ENCODE measurements at regions not wholly inside any gene's neighbourhood (a gene's known extent, or its start where the extent isn't known, plus 50 kb on each side); places are given as distances from the start of the nearest gene placed in this dataset.
"Not testable (repeated sequence)": the region's sequence is repeated elsewhere in the genome, so short reads cannot be mapped to it uniquely, and the experiment has no call there.

- TF ChIP-seq, protein P1, sequence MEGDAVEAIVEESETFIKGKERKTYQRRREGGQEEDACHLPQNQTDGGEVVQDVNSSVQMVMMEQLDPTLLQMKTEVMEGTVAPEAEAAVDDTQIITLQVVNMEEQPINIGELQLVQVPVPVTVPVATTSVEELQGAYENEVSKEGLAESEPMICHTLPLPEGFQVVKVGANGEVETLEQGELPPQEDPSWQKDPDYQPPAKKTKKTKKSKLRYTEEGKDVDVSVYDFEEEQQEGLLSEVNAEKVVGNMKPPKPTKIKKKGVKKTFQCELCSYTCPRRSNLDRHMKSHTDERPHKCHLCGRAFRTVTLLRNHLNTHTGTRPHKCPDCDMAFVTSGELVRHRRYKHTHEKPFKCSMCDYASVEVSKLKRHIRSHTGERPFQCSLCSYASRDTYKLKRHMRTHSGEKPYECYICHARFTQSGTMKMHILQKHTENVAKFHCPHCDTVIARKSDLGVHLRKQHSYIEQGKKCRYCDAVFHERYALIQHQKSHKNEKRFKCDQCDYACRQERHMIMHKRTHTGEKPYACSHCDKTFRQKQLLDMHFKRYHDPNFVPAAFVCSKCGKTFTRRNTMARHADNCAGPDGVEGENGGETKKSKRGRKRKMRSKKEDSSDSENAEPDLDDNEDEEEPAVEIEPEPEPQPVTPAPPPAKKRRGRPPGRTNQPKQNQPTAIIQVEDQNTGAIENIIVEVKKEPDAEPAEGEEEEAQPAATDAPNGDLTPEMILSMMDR (conservative IDR thresholded peaks at IDR 0.05; ENCODE audit: low read depth, low read length): no peak
- DNase-seq (ENCODE audit: low read depth): no peak
- no peak overlapping the region for H3K4me3 ChIP-seq (ENCODE audit: low read depth, low read length)
Observed at GRCh38 chr4:164596318-164596878, 157.5 kb upstream of the SMIM31 start.

DNA sequence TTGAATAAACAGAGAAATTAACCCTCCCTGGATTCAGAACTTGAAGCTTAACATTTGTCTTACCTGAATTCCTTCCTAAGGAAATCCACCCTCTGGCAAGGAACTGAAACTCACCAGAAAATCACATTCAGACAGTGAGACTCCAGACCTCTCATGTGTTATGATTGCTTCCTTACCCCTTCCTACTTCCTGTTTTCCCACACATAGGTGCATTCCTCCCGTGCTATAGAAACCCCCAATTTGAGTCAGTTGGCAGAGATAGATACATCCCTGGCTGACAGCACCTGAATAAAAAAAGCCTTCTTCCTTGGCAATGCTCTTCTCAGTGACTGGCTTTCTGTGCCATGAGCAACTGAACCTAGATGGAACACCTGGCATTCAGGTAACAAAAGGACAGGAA lies 157.0 kb upstream of the SMIM31 start:
- TF ChIP-seq, protein P1 (conservative IDR thresholded peaks at IDR 0.05; ENCODE audit: low read depth, low read length): no peak
- no peak for DNase-seq (ENCODE audit: low read depth)
- H3K4me3 ChIP-seq (ENCODE audit: low read depth, low read length): no peak overlapping the region

GRCh38 chr4:164601653-164602052 lies 152.3 kb upstream of the SMIM31 start:
- TF ChIP-seq, protein P1 (conservative IDR thresholded peaks at IDR 0.05; ENCODE audit: low read depth, low read length): no peak
- no peak for DNase-seq (ENCODE audit: low read depth)
- H3K4me3 ChIP-seq (ENCODE audit: low read depth, low read length): no peak overlapping the region

GRCh38 chr4:164605791-164606190 lies 148.1 kb upstream of the SMIM31 start:
- not testable (repeated sequence) for H3K4me3 ChIP-seq (ENCODE audit: low read depth, low read length); DNase-seq (ENCODE audit: low read depth)

GRCh38 chr4:164606478-164606877 lies 147.5 kb upstream of the SMIM31 start:
- TF ChIP-seq, protein P1 (conservative IDR thresholded peaks at IDR 0.05; ENCODE audit: low read depth, low read length): no peak
- H3K4me3 ChIP-seq (ENCODE audit: low read depth, low read length): no peak overlapping the region
- no peak for DNase-seq (ENCODE audit: low read depth)

DNA sequence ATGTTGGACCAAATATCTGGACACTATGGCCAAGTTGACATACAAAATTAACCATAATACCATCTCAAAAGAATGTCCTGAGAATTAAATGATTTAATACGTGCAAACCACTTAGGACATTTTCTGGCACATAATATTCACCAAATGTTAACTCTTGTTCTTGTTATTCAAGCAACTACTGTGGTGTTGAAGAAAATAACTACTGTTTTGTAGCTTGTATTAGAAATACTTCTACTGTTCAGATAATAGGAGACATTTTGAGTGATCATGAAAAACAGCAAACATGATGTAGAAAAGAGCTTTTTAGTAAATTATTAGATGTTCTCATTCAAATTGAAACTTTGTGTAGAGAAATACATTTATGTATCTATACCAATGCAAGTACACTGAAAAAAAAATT lies 140.7 kb upstream of the SMIM31 start:
- DNase-seq (ENCODE audit: low read depth): no peak
- TF ChIP-seq, protein P1 (conservative IDR thresholded peaks at IDR 0.05; ENCODE audit: low read depth, low read length): no peak
- no peak overlapping the region for H3K4me3 ChIP-seq (ENCODE audit: low read depth, low read length)

- TF ChIP-seq, protein P1 (conservative IDR thresholded peaks at IDR 0.05; ENCODE audit: low read depth, low read length): no peak
- peak; percentile 2 for DNase-seq (ENCODE audit: low read depth)
- no peak overlapping the region for H3K4me3 ChIP-seq (ENCODE audit: low read depth, low read length)
Observed at GRCh38 chr4:164613792-164614191, 140.1 kb upstream of the SMIM31 start.
